Transverse colon (tissue), 4 donors: ENCODE measurements at regions not wholly inside any gene's neighbourhood (a gene's known extent, or its start where the extent isn't known, plus 50 kb on each side); places are given as distances from the start of the nearest gene placed in this dataset.

Source experiments
- DNase-seq: peaks from one replicate; pipeline ENCODE4 v3.0.0-alpha.2; 2019
- H3K27ac ChIP-seq, 4 donors: fragments of 200-600 bp; sonication (generic); 2 replicates each; pipeline ENCODE4 v1.5.1; 2016 to 2018; ENCODE audit warnings: inconsistent platforms in 4 of 4
- H3K27me3 ChIP-seq: fragments of 200-600 bp; sonication (generic); 2 replicates; pipeline ENCODE4 v1.5.1; 2017; ENCODE audit warnings: inconsistent platforms
- H3K36me3 ChIP-seq, 4 donors: fragments of 200-600 bp; sonication (generic); 2 replicates each; pipeline ENCODE4 v1.5.1; 2017 to 2019; ENCODE audit warnings: inconsistent platforms in 4 of 4
- H3K4me1 ChIP-seq, 4 donors: fragments of 200-600 bp; sonication (generic); 2 replicates each; pipeline ENCODE4 v1.5.1; 2017 to 2020; ENCODE audit warnings: inconsistent platforms in 4 of 4
- H3K4me3 ChIP-seq, 4 donors: fragments of 200-600 bp; sonication (generic); 1 replicate in 1 of 4; 2 replicates in 3 of 4; pipeline versions ENCODE4 v1.5.1 to v1.6.1; 2017 to 2019; ENCODE audit warnings: inconsistent platforms in 4 of 4
- H3K9me3 ChIP-seq, 2 donors: fragments of 200-600 bp; sonication (generic); 2 replicates each; pipeline ENCODE4 v1.5.1; 2017 to 2019; ENCODE audit warnings: inconsistent platforms in 2 of 2
- EP300 ChIP-seq: sonication (generic); formaldehyde crosslinking; IDR thresholded peaks from one replicate; pipeline ENCODE4 v1.6.1; 2017; ENCODE audit warnings: antibody characterized with exemption, low read depth
- POLR2A ChIP-seq: fragments of 450-650 bp; IDR thresholded peaks from one replicate; pipeline ENCODE4 v1.6.1; 2016; ENCODE audit warnings: antibody characterized with exemption, mild to moderate bottlenecking, moderate library complexity
- POLR2AphosphoS5 ChIP-seq, 3 donors: sonication (generic); formaldehyde crosslinking; IDR thresholded peaks; one replicate each; pipeline ENCODE4 v1.6.1; 2016; ENCODE audit warnings: antibody characterized with exemption in 3 of 3
- WGBS, 2 donors: methylation state at CpG; one replicate each; pipeline ENCODE4 v1.1.5; 2018; ENCODE audit warnings: low coverage in 1 of 2; 5-methylcytosine and 5-hydroxymethylcytosine counted together
- in situ Hi-C, 4 donors: fragments of 200-750 bp; cut with MboI; loops; one replicate each; pipeline versions ENCODE4 v1.15.0 to v1.15.1; 2017; ENCODE audit warnings: low sequenced_read_pairs in 3 of 4, low pct_ligation_motif_present in 1 of 4, low pct_unique_long_range_greater_than_20kb in 1 of 4
- intact Hi-C: fragments of 100-400 bp; cut with DNase I; formaldehyde crosslinking; loops from one replicate; pipeline ENCODE4 v1.15.1; 2023; ENCODE audit warnings: low total_unique reads
- TF ChIP-seq, protein P1 (sequence below), 5 experiments: fragments of 200-600 bp in 3 of 5; fragments of 450-650 bp in 2 of 5; sonication (generic) in 3 of 5; IDR thresholded peaks; 1 replicate in 2 of 5; 2 replicates in 3 of 5; pipeline ENCODE4 v1.5.1; 2016 to 2017; ENCODE audit warnings: antibody characterized with exemption in 5 of 5, inconsistent platforms in 3 of 5, mild to moderate bottlenecking in 2 of 5, moderate library complexity in 1 of 5

DNA sequence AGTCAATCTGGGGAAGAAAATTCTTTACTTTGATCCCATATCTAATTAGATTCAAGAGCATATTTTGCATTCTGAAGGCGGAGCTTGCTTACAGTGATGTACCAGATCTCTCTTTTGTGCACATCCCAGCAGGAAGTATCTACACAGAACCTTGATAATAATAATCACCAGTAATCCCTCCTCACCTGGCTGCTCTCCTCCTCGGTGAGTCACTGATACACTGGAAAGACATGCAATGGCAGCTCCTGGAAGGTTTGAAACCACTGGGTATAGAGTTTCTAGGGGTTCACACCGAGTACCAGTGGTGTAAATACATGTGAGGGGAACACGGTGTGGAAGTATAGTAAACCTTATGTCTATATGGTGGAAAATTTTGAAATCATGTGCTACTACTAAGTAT is 205.5 kb upstream of the TARS1 start:
- Histone ChIP-seq H3K27me3 (no peaks in the 10 kb centered on the region), H3K9me3 (no peaks in the 10 kb centered on the region), H3K36me3 (no peaks in the 10 kb centered on the region), H3K27ac (no peak overlapping the region), H3K4me3 (no peak overlapping the region), H3K4me1 (peaks cover 0 to 29% (median 0%) of the 10 kb centered on the region in 4 donors)
- no peak for DNase-seq
- TF ChIP-seq POLR2A = no peak
- TF ChIP-seq, protein P1, sequence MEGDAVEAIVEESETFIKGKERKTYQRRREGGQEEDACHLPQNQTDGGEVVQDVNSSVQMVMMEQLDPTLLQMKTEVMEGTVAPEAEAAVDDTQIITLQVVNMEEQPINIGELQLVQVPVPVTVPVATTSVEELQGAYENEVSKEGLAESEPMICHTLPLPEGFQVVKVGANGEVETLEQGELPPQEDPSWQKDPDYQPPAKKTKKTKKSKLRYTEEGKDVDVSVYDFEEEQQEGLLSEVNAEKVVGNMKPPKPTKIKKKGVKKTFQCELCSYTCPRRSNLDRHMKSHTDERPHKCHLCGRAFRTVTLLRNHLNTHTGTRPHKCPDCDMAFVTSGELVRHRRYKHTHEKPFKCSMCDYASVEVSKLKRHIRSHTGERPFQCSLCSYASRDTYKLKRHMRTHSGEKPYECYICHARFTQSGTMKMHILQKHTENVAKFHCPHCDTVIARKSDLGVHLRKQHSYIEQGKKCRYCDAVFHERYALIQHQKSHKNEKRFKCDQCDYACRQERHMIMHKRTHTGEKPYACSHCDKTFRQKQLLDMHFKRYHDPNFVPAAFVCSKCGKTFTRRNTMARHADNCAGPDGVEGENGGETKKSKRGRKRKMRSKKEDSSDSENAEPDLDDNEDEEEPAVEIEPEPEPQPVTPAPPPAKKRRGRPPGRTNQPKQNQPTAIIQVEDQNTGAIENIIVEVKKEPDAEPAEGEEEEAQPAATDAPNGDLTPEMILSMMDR (IDR thresholded peaks at IDR 0.05) = no peak
- no peak for TF ChIP-seq EP300
- TF ChIP-seq POLR2AphosphoS5 (IDR thresholded peaks at IDR 0.05) = no peak
- 87 to 100% methylated on average over 3 to 4 of the region's 4 CpGs for WGBS, 2 donors
- in situ Hi-C loops = no loop called here
- intact Hi-C loops = loop anchor here (10.0 kb wide), 1 partner anchor 179 kb away; no protein-coding TSS in a partner anchor

DNA sequence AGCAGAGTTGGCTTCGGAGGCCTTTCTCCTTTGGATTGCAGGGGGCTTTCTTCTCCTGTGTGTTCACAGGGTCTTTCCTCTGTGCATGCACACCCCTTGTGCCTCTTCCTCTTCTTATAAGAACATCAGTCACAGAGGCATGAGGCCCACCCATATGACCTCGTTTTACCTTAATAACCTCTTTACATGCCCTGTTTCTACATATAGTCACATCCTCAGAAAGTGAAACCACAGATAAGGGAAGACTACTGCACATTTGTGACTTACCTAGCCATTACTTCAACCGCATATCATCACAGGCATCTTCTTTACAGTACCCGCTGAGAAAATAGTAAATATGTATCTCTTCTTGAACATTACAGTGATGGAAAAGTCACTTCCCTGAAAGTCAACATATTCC is 204.9 kb upstream of the TARS1 start:
- H3K4me1 ChIP-seq = peaks cover 0 to 29% (median 0%) of the 10 kb centered on the region in 4 donors
- H3K36me3 ChIP-seq = no peaks in the 10 kb centered on the region
- H3K4me3 ChIP-seq = no peak overlapping the region
- no peaks in the 10 kb centered on the region for H3K27me3 ChIP-seq
- intact Hi-C loops (loop anchor here (10.0 kb wide), 1 partner anchor 179 kb away; no protein-coding TSS in a partner anchor), in situ Hi-C loops (no loop called here)
- DNase-seq = no peak
- WGBS, 2 donors = 80 to 84% methylated on average over 4 of the region's 4 CpGs
- no peak overlapping the region for H3K27ac ChIP-seq
- TF ChIP-seq, protein P1 (IDR thresholded peaks at IDR 0.05) = no peak
- no peaks in the 10 kb centered on the region for H3K9me3 ChIP-seq

DNA sequence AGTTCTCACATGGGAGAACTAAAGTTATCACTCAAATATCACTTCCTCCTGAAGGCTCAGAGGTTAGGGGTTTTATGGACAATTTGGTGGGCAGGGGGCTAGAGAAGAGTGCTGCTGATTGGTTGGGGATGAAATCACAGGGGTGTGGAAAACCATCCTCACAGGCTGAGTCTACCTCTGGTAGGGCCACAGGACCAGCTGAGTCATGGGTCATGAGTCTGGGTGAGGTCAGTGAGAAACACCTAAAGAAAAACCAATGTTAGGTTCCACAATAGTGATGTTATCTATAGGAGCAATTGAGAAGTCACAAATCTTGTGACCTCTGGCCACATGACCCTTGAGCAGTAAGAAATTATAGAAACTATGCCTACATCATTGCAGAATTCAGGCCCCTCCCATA is 203.3 kb upstream of the TARS1 start:
- Histone ChIP-seq H3K9me3 (no peaks in the 10 kb centered on the region), H3K27me3 (no peaks in the 10 kb centered on the region), H3K4me3 (no peak overlapping the region), H3K36me3 (no peaks in the 10 kb centered on the region), H3K27ac (no peak overlapping the region), H3K4me1 (peaks cover 0 to 28% (median 0%) of the 10 kb centered on the region in 4 donors)
- in situ Hi-C loops (no loop called here), intact Hi-C loops (loop anchor here (10.0 kb wide), 1 partner anchor 177 kb away; no protein-coding TSS in a partner anchor)
- TF ChIP-seq POLR2A (no peak), POLR2AphosphoS5 (IDR thresholded peaks at IDR 0.05) (no peak), EP300 (no peak)
- TF ChIP-seq, protein P1 (IDR thresholded peaks at IDR 0.05) = no peak
- DNase-seq = peak; percentile 12

DNA sequence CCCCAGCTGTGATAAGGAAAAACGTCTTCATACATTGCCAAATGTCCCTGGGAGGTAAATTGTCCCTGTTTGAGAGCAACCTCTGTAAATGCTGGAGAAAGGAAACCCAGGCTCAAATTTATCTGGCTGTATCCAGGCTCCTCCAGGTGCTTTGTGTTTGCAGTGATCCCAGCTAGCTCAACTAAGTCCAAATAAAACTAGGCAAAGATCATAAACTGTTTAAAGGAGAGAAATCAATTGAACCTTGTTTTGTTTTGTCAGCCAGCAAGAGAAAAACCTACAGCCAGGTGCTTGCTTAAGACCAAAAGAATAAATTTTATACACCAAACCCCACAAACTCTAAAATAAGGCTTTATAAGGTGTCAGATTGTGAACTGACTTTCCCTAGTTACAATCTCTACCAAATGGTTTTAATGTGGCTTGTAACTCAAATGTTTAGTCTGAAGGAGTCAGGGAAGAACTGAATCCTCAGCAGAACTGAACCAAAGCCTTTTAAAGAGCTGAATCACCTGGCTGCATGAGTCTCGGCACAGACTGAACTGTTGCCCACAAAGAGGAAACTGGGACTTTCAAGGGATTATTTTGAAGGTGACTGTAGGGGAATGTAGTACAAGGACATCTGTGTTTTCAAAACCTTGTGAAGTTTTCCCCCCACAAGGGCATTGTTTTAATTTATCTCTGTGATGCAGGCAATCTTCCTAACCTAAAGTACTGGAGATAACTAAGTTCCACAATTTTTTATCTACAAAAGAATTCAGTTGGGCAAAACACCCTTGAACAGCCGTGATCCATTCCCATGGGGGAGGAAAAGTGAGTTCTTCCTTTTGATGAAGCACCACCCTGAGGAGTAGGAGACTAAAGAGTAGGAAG is 201.7 kb upstream of the TARS1 start:
- in situ Hi-C loops = no loop called here
- H3K27ac ChIP-seq = no peak overlapping the region
- 24 to 38% methylated on average over 3 of the region's 3 CpGs for WGBS, 2 donors
- intact Hi-C loops = loop anchor here (10.0 kb wide), 1 partner anchor 176 kb away; no protein-coding TSS in a partner anchor
- no peak for DNase-seq
- no peaks in the 10 kb centered on the region for H3K9me3 ChIP-seq
- H3K4me1 ChIP-seq = peaks cover 0 to 22% (median 0%) of the 10 kb centered on the region in 4 donors
- no peaks in the 10 kb centered on the region for H3K27me3 ChIP-seq
- TF ChIP-seq POLR2AphosphoS5 (IDR thresholded peaks at IDR 0.05) = no peak
- TF ChIP-seq, protein P1 (IDR thresholded peaks at IDR 0.05) = no peak
- TF ChIP-seq POLR2A = no peak
- no peak for TF ChIP-seq EP300
- H3K36me3 ChIP-seq = no peaks in the 10 kb centered on the region
- H3K4me3 ChIP-seq = no peak overlapping the region
